Skeletal muscle tissue (tissue), 3 donors: ENCODE measurements at regions not wholly inside any gene's neighbourhood (a gene's known extent, or its start where the extent isn't known, plus 50 kb on each side); places are given as distances from the start of the nearest gene placed in this dataset.
"Not testable (repeated sequence)": the region's sequence is repeated elsewhere in the genome, so short reads cannot be mapped to it uniquely, and the experiment has no call there.

Experiments
- H3K27ac ChIP-seq: one replicate; pipeline ENCODE4 v1.7.0; 2013; ENCODE audit warnings: mild to moderate bottlenecking, low read depth, low read length, inconsistent platforms
- H3K27me3 ChIP-seq, 3 donors: one replicate each; pipeline ENCODE4 v1.7.0; 2013; ENCODE audit warnings: low read length in 3 of 3; ENCODE audit not compliant: control insufficient read depth in 3 of 3, insufficient read depth in 3 of 3
- H3K36me3 ChIP-seq, 3 donors: one replicate each; pipeline ENCODE4 v1.7.0; 2013; ENCODE audit warnings: low read length in 3 of 3; ENCODE audit not compliant: control insufficient read depth in 3 of 3, insufficient read depth in 3 of 3
- H3K4me1 ChIP-seq, 3 donors: one replicate each; pipeline ENCODE4 v1.7.0; 2013; ENCODE audit warnings: low read length in 3 of 3, mild to moderate bottlenecking in 3 of 3; ENCODE audit not compliant: control insufficient read depth in 3 of 3, insufficient read depth in 3 of 3
- H3K4me3 ChIP-seq, 3 donors: one replicate each; pipeline ENCODE4 v1.7.0; 2013; ENCODE audit warnings: low read length in 3 of 3
- H3K9ac ChIP-seq, 3 donors: one replicate each; pipeline ENCODE4 v1.7.0; 2013; ENCODE audit warnings: low read length in 3 of 3, mild to moderate bottlenecking in 3 of 3, moderate library complexity in 2 of 3, low read depth in 1 of 3
- H3K9me3 ChIP-seq, 3 donors: one replicate each; pipeline ENCODE4 v1.7.0; 2013; ENCODE audit warnings: low read length in 3 of 3; ENCODE audit not compliant: control insufficient read depth in 3 of 3
- donor health status: Osteomylitis.

DNA sequence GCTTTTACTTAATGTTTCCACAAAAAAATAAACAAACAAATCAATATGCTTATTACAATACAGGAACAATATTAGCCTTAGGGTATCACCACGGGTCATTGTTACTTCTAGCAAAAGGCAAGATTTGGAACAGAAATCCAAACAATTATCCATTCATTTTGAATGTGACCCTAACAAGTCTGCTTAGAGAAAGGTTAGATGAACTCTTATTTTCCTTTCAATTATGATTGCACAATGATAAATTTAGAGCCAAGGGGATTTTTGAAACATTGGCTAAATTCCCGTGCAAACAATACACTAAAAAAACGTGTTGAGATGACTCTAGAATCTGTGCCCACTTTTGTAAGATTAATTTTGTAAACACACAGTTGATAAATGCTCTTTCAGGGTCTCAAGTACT lies 474.7 kb downstream of the PCDH7 start:
- Histone ChIP-seq H3K9me3 (no peaks in the 10 kb centered on the region), H3K4me3 (no peak overlapping the region), H3K4me1 (no peaks in the 10 kb centered on the region), H3K27me3 (no peaks in the 10 kb centered on the region), H3K9ac (no peak overlapping the region), H3K27ac (no peak overlapping the region), H3K36me3 (no peaks in the 10 kb centered on the region)

DNA sequence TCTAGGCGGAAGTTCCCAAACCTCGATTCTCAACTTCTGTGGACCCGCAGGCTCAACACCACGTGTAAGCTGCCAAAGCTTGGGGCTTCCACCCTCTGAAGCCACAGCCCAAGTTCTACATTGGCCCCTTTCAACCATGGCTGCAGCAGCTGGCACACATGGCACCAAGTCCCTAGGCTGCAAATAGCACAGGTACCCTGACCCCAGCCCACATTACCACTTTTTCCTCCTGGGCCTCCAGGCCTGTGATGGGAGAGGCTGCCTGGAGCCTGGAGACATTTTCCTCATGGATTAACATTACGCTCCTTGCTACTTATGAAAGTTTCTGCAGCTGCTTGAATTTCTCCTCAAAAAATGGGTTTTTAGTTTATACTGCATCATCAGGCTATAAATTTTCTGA lies 479.5 kb downstream of the PCDH7 start:
- Histone ChIP-seq H3K9me3 (no peaks in the 10 kb centered on the region), H3K27me3 (no peaks in the 10 kb centered on the region), H3K9ac (no peak overlapping the region), H3K27ac (no peak overlapping the region), H3K4me3 (no peak overlapping the region), H3K36me3 (no peaks in the 10 kb centered on the region), H3K4me1 (no peaks in the 10 kb centered on the region)

DNA sequence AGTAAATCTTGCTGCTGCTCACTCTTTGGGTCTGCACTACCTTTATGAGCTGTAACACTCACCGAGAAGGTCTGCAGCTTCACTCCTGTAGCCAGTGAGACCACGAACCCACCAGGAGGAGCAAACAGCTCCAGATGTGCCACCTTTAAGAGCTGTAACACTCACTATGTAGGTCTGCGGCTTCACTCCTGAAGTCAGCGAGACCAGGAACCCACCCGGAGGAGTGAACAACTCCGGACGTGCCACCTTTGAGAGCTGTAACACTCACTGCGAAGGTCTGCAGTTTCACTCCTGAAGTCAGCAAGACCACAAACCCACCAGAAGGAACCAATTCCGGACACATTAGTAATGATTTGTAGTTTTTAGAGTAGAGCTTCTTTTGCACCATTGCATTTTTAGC lies 481.9 kb downstream of the PCDH7 start:
- not testable (repeated sequence) for H3K27ac ChIP-seq, H3K9ac ChIP-seq, H3K9me3 ChIP-seq, H3K27me3 ChIP-seq, H3K4me1 ChIP-seq, H3K4me3 ChIP-seq, H3K36me3 ChIP-seq

DNA sequence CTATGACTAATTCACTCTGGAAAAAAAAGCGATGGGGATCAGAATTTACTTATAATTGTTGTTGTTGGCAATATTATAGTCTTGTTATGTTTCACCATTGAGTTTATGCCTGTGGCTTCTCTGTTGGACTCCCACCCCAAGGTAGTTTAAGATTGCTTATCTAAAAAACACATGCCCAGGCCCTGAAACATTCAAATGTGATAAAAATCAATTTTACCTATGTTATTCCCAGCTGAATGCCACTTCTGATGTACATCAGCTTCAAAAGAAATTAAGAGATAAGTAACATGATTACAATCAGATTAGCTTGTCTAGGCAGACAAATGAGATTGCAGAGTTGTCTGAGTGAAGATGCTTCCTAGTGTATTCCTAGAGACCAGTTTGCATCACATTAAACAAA lies 484.7 kb downstream of the PCDH7 start:
- H3K9ac ChIP-seq: no peak overlapping the region
- H3K4me3 ChIP-seq: no peak overlapping the region
- no peaks in the 10 kb centered on the region for H3K9me3 ChIP-seq
- no peak overlapping the region for H3K27ac ChIP-seq
- no peaks in the 10 kb centered on the region for H3K36me3 ChIP-seq
- H3K4me1 ChIP-seq: no peaks in the 10 kb centered on the region
- no peaks in the 10 kb centered on the region for H3K27me3 ChIP-seq

DNA sequence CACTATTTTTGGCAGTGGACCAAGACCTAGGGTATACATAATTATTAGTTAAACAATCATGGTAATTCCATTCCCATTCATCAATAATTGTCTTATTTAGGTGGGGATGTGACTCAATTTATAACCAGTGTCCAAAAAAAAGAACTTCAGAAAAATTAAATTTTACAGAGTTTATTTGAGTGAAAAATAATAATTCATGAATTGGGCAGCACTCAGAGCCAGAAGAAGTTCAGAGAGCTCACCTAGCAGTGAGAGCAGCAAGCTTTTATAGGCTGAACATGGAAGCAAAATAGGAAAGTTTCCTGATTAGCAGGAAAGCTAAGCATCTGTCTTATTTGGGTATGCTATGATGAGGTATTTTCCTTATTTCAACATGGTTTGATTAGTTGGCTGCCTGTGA lies 500.8 kb downstream of the PCDH7 start:
- no peaks in the 10 kb centered on the region for H3K36me3 ChIP-seq
- no peak overlapping the region for H3K27ac ChIP-seq
- no peaks in the 10 kb centered on the region for H3K9me3 ChIP-seq
- no peak overlapping the region for H3K4me3 ChIP-seq
- H3K4me1 ChIP-seq: no peaks in the 10 kb centered on the region
- no peaks in the 10 kb centered on the region for H3K27me3 ChIP-seq
- no peak overlapping the region for H3K9ac ChIP-seq

DNA sequence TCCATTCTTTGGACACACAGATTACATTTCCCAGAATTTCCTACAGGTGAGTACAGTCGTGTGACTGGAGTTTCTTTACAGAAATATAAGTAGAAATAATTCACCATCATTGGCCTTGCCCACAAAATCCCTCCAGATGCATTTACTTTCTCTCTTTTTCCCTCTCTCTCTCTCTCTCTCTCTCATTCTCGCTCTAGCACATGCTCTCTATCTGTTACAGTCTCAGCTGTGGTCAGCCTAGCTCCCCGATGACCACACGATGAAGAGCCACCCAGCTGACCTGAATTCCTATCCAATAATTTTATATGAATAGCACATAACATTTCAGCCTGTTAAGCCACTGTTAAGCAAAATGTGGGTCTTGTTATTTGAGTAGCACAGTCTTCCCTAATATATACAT lies 507.9 kb downstream of the PCDH7 start:
- H3K4me3 ChIP-seq: no peak overlapping the region
- H3K27ac ChIP-seq: no peak overlapping the region
- no peak overlapping the region for H3K9ac ChIP-seq
- H3K36me3 ChIP-seq: no peaks in the 10 kb centered on the region
- H3K27me3 ChIP-seq: no peaks in the 10 kb centered on the region
- no peaks in the 10 kb centered on the region for H3K4me1 ChIP-seq
- H3K9me3 ChIP-seq: no peaks in the 10 kb centered on the region

DNA sequence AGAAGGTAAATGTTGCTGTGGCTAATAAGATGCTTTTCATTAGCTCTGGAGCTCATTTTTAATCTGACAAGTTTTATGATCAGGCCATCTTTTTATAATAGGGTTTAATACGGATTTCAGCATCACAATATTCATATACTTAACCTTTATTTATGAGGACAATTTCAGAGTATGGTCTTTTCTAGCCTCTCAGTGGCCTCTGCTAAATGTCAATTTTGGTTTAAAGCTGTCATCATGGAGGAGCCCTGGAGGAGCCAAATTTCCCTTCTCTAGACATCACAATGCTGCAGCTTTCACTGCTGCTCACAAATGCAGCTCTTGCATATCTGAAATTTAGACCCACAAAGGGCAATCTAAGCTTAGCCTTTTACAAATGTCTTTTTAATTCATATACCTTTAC lies 510.4 kb downstream of the PCDH7 start:
- H3K4me3 ChIP-seq: no peak overlapping the region
- H3K9me3 ChIP-seq: no peaks in the 10 kb centered on the region
- H3K36me3 ChIP-seq: no peaks in the 10 kb centered on the region
- H3K27me3 ChIP-seq: no peaks in the 10 kb centered on the region
- H3K27ac ChIP-seq: no peak overlapping the region
- no peak overlapping the region for H3K9ac ChIP-seq
- no peaks in the 10 kb centered on the region for H3K4me1 ChIP-seq

DNA sequence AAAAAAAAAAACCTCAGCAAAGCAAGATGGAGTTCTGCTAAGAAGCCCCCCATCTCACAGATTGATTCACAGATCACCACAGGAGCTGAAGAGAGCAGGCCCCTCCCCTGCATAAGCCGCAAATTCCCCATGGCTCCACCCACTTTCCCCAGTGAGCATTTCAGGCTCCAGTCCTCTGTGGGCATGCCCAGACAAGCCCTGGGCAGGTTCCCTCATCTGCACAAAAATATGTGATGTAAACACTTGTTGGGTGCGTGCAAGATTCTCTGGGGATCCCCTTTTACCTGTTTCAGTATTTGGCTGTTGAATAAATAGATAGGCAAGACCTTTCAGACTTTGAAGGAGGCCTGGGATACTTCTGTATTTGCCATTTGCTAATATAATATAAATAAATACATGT lies 514.3 kb downstream of the PCDH7 start:
- Histone ChIP-seq H3K9me3 (no peaks in the 10 kb centered on the region), H3K4me1 (no peaks in the 10 kb centered on the region), H3K27me3 (no peaks in the 10 kb centered on the region), H3K27ac (no peak overlapping the region), H3K9ac (no peak overlapping the region), H3K36me3 (no peaks in the 10 kb centered on the region), H3K4me3 (no peak overlapping the region)

DNA sequence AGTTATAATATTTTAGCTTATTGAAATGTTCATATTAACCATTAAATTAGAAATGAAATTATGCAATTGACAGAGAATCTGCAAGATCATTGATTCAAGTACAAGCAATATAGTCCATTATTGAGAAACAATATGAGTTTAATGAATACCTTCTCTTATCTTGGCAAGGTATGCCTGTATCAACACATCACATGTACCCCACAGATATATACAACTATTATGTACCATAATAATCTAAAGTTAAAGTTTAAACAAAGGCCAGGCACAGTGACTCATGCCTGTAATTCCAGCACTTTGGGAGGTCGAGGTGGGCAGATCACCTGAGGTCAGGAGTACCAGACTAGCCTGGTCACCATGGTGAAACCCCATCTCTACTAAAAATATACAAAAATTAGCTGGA lies 514.7 kb downstream of the PCDH7 start:
- Histone ChIP-seq H3K9me3 (no peaks in the 10 kb centered on the region), H3K9ac (no peak overlapping the region)

DNA sequence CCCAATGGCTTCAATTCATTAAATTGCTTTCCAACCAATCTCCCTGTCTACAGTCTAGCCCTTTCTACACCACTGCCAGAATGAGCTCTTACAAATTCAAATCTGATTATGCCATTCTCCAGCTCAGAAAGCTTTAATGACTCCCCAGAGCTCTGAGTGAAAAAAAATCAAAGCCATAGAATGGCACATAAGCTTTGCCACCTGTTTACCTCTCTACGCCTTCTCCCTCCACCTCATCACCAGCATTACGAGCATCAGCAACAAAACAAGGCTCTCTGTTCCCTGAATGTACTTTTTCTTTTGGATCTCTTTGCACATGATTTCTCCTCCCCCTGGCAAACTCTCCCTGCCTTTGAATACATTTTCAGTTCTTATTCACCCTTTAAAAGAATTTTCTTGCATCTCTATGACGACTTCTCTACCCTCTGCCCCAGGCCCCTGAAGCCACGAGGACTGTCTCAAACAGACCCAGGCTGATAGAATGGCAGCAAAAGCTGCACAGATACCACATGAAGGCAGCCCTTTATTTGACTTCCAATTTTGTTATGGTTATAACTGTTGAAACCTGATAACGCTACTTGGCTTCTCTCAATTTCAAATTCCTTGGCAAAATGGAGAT lies 516.0 kb downstream of the PCDH7 start:
- Histone ChIP-seq H3K4me3 (no peak overlapping the region), H3K36me3 (no peaks in the 10 kb centered on the region), H3K4me1 (no peaks in the 10 kb centered on the region), H3K27ac (no peak overlapping the region), H3K9me3 (no peaks in the 10 kb centered on the region), H3K27me3 (no peaks in the 10 kb centered on the region), H3K9ac (no peak overlapping the region)

More for the DNA sequence above, 514.7 kb downstream of the PCDH7 start:
- Histone ChIP-seq H3K27ac (no peak overlapping the region), H3K4me1 (no peaks in the 10 kb centered on the region), H3K36me3 (no peaks in the 10 kb centered on the region), H3K4me3 (no peak overlapping the region), H3K27me3 (no peaks in the 10 kb centered on the region)
